Pons (tissue), 1 donor: ENCODE measurements at regions not wholly inside any gene's neighbourhood (a gene's known extent, or its start where the extent isn't known, plus 50 kb on each side); places are given as distances from the start of the nearest gene placed in this dataset.
A peak's percentile ranks its signal among the peaks of the same experiment; 100 is the strongest.
"Not testable (repeated sequence)": the region's sequence is repeated elsewhere in the genome, so short reads cannot be mapped to it uniquely, and the experiment has no call there.

Experiments
- DNase-seq: peaks from one replicate; pipeline ENCODE4 v3.0.0-alpha.2; 2016; ENCODE audit warnings: low spot score

GRCh38 chr13:30520571-30520970 lies 54.8 kb upstream of the HMGB1 start:
- DNase-seq: no peak

- no peak for DNase-seq
Measured at GRCh38 chr13:30523211-30523610, 57.5 kb upstream of the HMGB1 start.

GRCh38 chr13:30523817-30524216 lies 58.1 kb upstream of the HMGB1 start:
- not testable (repeated sequence) for DNase-seq

GRCh38 chr13:30525212-30525611 lies 59.5 kb upstream of the HMGB1 start:
- DNase-seq: not testable (repeated sequence)

- no peak for DNase-seq
Measured at GRCh38 chr13:30526612-30527495, 61.1 kb upstream of the HMGB1 start.

GRCh38 chr13:30529085-30529834 lies 63.5 kb upstream of the HMGB1 start:
- peak; percentile 11 for DNase-seq

- DNase-seq: no peak
Measured at GRCh38 chr13:30535046-30535445, 69.3 kb upstream of the HMGB1 start.

GRCh38 chr13:30545320-30545719 lies 72.4 kb upstream of the USPL1 start:
- no peak for DNase-seq

- not testable (repeated sequence) for DNase-seq
Measured at GRCh38 chr13:30548046-30548445, 69.7 kb upstream of the USPL1 start.

GRCh38 chr13:30551189-30551588 lies 66.5 kb upstream of the USPL1 start:
- peak; percentile 46 for DNase-seq

- no peak for DNase-seq
Measured at GRCh38 chr13:30552567-30552966, 65.2 kb upstream of the USPL1 start.

GRCh38 chr13:30559274-30559673 lies 58.4 kb upstream of the USPL1 start:
- no peak for DNase-seq

- no peak for DNase-seq
Measured at GRCh38 chr13:30560212-30560611, 57.5 kb upstream of the USPL1 start.

GRCh38 chr13:30561511-30561910 lies 56.2 kb upstream of the USPL1 start:
- DNase-seq: no peak

- no peak for DNase-seq
Measured at GRCh38 chr13:30564489-30564888, 53.2 kb upstream of the USPL1 start.

- DNase-seq: no peak
Measured at GRCh38 chr13:30565658-30566057, 52.1 kb upstream of the USPL1 start.

GRCh38 chr13:30567072-30567471 lies 50.6 kb upstream of the USPL1 start:
- no peak for DNase-seq
